ENCODE measurements at regions not wholly inside any gene's neighbourhood (a gene's known extent, or its start where the extent isn't known, plus 50 kb on each side); places are given as distances from the start of the nearest gene placed in this dataset.

- TF ChIP-seq CTCF (IDR thresholded peaks at IDR 0.05) (no peak), EZH2 (IDR thresholded peaks at IDR 0.05; ENCODE audit: borderline replicate concordance, insufficient read depth, low read depth, low read length, poor library complexity, severe bottlenecking) (no peak)
These were observed 589.0 kb upstream of the FAM241A start for GRCh38 chr4:111556141-111556781.

Data from B cell (primary cell).